ENCODE measurements at regions not wholly inside any gene's neighbourhood (a gene's known extent, or its start where the extent isn't known, plus 50 kb on each side); places are given as distances from the start of the nearest gene placed in this dataset.

- TF ChIP-seq CTCF (IDR thresholded peaks at IDR 0.05) (no peak), POLR2A (IDR thresholded peaks at IDR 0.05) (no peak), POLR2AphosphoS5 (IDR thresholded peaks at IDR 0.05) (no peak)
Measured at GRCh38 chr6:7468382-7469081, 72.9 kb upstream of the DSP start.
